Peyer's patch (tissue), 4 donors: ENCODE measurements at regions not wholly inside any gene's neighbourhood (a gene's known extent, or its start where the extent isn't known, plus 50 kb on each side); places are given as distances from the start of the nearest gene placed in this dataset.

Experiments used
- POLR2A ChIP-seq, 2 donors: fragments of 450-650 bp; IDR thresholded peaks; one replicate each; pipeline ENCODE4 v1.5.1; 2017; ENCODE audit warnings: antibody characterized with exemption in 2 of 2, mild to moderate bottlenecking in 2 of 2, moderate library complexity in 2 of 2
- TF ChIP-seq, protein P1 (sequence below), 6 experiments: fragments of 450-650 bp in 4 of 6; fragments of 200-600 bp in 2 of 6; sonication (generic) in 1 of 6; IDR thresholded peaks; one replicate each; pipeline ENCODE4 v1.5.1; 2017 to 2019; ENCODE audit warnings: antibody characterized with exemption in 6 of 6, mild to moderate bottlenecking in 3 of 6, moderate library complexity in 1 of 6

DNA sequence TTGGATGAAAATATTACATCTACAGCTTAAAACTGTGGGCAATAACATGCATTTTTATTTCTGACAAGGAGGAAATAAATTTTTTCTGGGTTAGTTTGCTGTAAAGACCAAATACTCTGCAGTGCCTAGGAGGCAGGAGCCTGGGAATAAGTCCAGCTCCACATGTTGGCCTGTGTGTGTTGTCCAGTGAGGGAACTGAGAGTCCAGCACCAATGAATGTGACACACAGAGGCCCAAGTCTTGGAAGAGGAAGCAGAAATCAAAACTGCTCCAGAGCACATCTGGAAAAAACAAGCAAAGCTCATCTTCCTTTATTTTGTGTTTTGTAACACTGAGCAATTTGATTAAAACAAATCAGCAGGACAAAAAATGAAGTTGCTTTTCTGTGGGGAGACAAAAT, 63.1 kb upstream of the KLHL14 start:
- TF ChIP-seq, protein P1, sequence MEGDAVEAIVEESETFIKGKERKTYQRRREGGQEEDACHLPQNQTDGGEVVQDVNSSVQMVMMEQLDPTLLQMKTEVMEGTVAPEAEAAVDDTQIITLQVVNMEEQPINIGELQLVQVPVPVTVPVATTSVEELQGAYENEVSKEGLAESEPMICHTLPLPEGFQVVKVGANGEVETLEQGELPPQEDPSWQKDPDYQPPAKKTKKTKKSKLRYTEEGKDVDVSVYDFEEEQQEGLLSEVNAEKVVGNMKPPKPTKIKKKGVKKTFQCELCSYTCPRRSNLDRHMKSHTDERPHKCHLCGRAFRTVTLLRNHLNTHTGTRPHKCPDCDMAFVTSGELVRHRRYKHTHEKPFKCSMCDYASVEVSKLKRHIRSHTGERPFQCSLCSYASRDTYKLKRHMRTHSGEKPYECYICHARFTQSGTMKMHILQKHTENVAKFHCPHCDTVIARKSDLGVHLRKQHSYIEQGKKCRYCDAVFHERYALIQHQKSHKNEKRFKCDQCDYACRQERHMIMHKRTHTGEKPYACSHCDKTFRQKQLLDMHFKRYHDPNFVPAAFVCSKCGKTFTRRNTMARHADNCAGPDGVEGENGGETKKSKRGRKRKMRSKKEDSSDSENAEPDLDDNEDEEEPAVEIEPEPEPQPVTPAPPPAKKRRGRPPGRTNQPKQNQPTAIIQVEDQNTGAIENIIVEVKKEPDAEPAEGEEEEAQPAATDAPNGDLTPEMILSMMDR (IDR thresholded peaks at IDR 0.05) = no peak
- no peak for TF ChIP-seq POLR2A (IDR thresholded peaks at IDR 0.05)
